Mesendoderm (in vitro differentiated cells): ENCODE measurements at regions not wholly inside any gene's neighbourhood (a gene's known extent, or its start where the extent isn't known, plus 50 kb on each side); places are given as distances from the start of the nearest gene placed in this dataset.

Experiments
- DNase-seq: peaks from one replicate; pipeline ENCODE4 v3.0.0; 2013
- H2AK5ac ChIP-seq: 2 replicates; pipeline ENCODE4 v1.6.1; 2013; ENCODE audit warnings: low read length, inconsistent platforms
- H2BK120ac ChIP-seq: 2 replicates; pipeline ENCODE4 v1.6.1; 2013; ENCODE audit warnings: low read depth, mild to moderate bottlenecking, low read length, moderate library complexity, mixed read lengths
- H2BK15ac ChIP-seq: replicated peaks from 2 replicates; pipeline ENCODE4 v1.6.1; 2013; ENCODE audit warnings: low read depth, mild to moderate bottlenecking, moderate library complexity
- H2BK5ac ChIP-seq: 2 replicates; pipeline ENCODE4 v1.6.1; 2013; ENCODE audit warnings: low read length, inconsistent platforms
- H3K18ac ChIP-seq: 2 replicates; pipeline ENCODE4 v1.6.1; 2013; ENCODE audit warnings: mild to moderate bottlenecking, low read length, mixed read lengths
- H3K23ac ChIP-seq: one replicate; pipeline ENCODE4 v1.6.1; 2013; ENCODE audit warnings: low read length
- H3K27ac ChIP-seq: 2 replicates; pipeline ENCODE4 v1.5.1; 2013; ENCODE audit warnings: low read depth, mild to moderate bottlenecking, inconsistent platforms, low read length, moderate library complexity
- H3K27me3 ChIP-seq: 2 replicates; pipeline ENCODE4 v1.6.1; 2013; ENCODE audit warnings: low read length, control low read depth, mild to moderate bottlenecking, inconsistent platforms; ENCODE audit not compliant: insufficient read depth, poor library complexity
- H3K36me3 ChIP-seq: 2 replicates; pipeline ENCODE4 v1.6.1; 2013; ENCODE audit warnings: low read length, inconsistent platforms; ENCODE audit not compliant: control insufficient read depth, insufficient read depth
- H3K4ac ChIP-seq: one replicate; pipeline ENCODE4 v1.6.1; 2013; ENCODE audit warnings: low read depth, mild to moderate bottlenecking, low read length, moderate library complexity
- H3K4me1 ChIP-seq: 2 replicates; pipeline ENCODE4 v1.6.1; 2013; ENCODE audit warnings: low read depth, low read length, inconsistent platforms; ENCODE audit not compliant: control insufficient read depth
- H3K4me2 ChIP-seq: 2 replicates; pipeline ENCODE4 v1.6.1; 2013; ENCODE audit warnings: low read length
- H3K4me3 ChIP-seq: 2 replicates; pipeline ENCODE4 v1.5.1; 2013; ENCODE audit warnings: mild to moderate bottlenecking, low read length
- H3K56ac ChIP-seq: one replicate; pipeline ENCODE4 v1.6.1; 2013; ENCODE audit warnings: low read length
- H3K79me1 ChIP-seq: 2 replicates; pipeline ENCODE4 v1.6.1; 2013; ENCODE audit warnings: low read length, inconsistent platforms
- H3K79me2 ChIP-seq: 2 replicates; pipeline ENCODE4 v1.6.1; 2013; ENCODE audit warnings: mild to moderate bottlenecking, low read length; ENCODE audit not compliant: control insufficient read depth, insufficient read depth
- H3K9ac ChIP-seq: 2 replicates; pipeline ENCODE4 v1.6.1; 2013; ENCODE audit warnings: low read length, inconsistent platforms
- H4K5ac ChIP-seq: one replicate; pipeline ENCODE4 v1.6.1; 2013; ENCODE audit warnings: low read length
- H4K8ac ChIP-seq: one replicate; pipeline ENCODE4 v1.6.1; 2013; ENCODE audit warnings: low read depth, mild to moderate bottlenecking, control low read depth, low read length, moderate library complexity
- WGBS: extraction: QIAGEN DNeasy Blood & Tissue Kit; methylation state at CpG from one replicate; pipeline ENCODE4 v1.1.7; 2013; ENCODE audit warnings: low lambda C conversion rate, missing lambda C conversion rate; ENCODE audit not compliant: insufficient coverage; ENCODE audit errors: extremely low coverage; 5-methylcytosine and 5-hydroxymethylcytosine counted together

DNA sequence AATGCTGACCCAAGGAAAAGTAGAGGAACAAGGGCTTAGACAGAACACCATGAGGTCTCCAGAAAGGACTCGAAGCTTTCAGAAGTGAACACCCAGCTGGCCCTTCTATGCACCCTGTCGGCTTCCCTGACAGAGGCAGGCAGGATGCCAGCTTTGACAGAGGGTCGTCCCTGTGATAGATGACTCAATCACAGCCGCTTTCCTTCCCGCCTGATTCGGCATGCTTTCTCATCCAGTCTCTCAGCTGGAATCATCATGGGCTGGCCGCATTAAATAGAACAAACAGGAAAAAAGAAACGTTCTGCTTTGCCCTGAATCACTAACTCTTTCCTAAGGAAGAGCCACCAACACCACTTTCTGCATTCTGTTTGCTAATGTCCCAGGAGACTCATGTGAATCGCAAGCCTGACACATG lies 140.3 kb upstream of the RAB12 start:
- WGBS, result no CpG with 5 or more reads among the region's 9 CpGs
- Histone ChIP-seq H3K79me2 (no peaks in the 10 kb centered on the region), H4K5ac (no peak overlapping the region), H3K27ac (no peak overlapping the region), H2BK120ac (no peak overlapping the region), H3K27me3 (no peaks in the 10 kb centered on the region), H3K4me2 (no peak overlapping the region), H4K8ac (no peak overlapping the region), H3K56ac (no peak overlapping the region), H3K36me3 (no peaks in the 10 kb centered on the region), H2BK15ac (no peak overlapping the region), H3K4me3 (no peak overlapping the region), H3K23ac (no peak overlapping the region), H2AK5ac (no peak overlapping the region), H3K9ac (no peak overlapping the region), H3K18ac (no peak overlapping the region), H2BK5ac (no peak overlapping the region), H3K4ac (no peak overlapping the region), H3K79me1 (no peaks in the 10 kb centered on the region), H3K4me1 (no peaks in the 10 kb centered on the region)
- no peak for DNase-seq

DNA sequence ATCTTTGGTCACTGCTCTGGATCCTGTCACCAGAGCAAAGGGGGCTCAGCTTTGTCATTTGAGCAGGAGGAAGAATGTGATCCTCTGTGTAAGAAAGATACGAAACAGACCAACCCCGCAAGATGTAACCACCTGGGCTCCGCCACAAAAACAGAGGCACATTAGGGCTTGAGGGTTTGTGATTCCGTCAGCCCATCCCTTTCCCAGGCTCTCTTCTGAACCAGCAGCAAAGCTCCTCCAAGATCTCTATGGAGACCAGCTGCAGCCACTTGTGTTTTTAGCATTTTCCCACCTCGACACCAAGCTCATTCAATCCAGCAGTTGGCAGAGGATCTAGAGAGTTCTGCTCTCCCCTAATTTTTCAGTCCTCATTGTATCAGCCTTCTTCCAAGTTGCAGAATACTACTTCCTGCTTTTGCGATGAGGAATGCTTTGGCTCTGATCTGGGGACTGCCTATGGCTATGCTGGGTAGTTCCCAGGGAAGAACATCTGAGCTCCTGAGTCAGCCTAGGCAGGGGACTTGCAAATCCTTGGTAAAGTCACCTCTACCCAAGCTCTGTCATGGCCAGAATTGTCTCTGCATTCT lies 139.6 kb upstream of the RAB12 start:
- no peak overlapping the region for H2BK120ac ChIP-seq
- H3K36me3 ChIP-seq, result no peaks in the 10 kb centered on the region
- H2BK5ac ChIP-seq, result no peak overlapping the region
- peak; percentile 26 for DNase-seq
- H3K4me3 ChIP-seq, result no peak overlapping the region
- no peaks in the 10 kb centered on the region for H3K4me1 ChIP-seq
- no peaks in the 10 kb centered on the region for H3K79me2 ChIP-seq
- peak overlapping the region; percentile 89 for H3K23ac ChIP-seq
- H3K56ac ChIP-seq, result no peak overlapping the region
- no peak overlapping the region for H4K8ac ChIP-seq
- WGBS, result no CpG with 5 or more reads among the region's 6 CpGs
- no peaks in the 10 kb centered on the region for H3K27me3 ChIP-seq
- no peak overlapping the region for H3K27ac ChIP-seq
- no peak overlapping the region for H4K5ac ChIP-seq
- H3K18ac ChIP-seq, result no peak overlapping the region
- no peak overlapping the region for H3K9ac ChIP-seq
- H3K79me1 ChIP-seq, result no peaks in the 10 kb centered on the region
- no peak overlapping the region for H3K4ac ChIP-seq
- no peak overlapping the region for H2BK15ac ChIP-seq
- H2AK5ac ChIP-seq, result no peak overlapping the region
- H3K4me2 ChIP-seq, result no peak overlapping the region

- H3K4me1 ChIP-seq, result no peaks in the 10 kb centered on the region
- H3K4ac ChIP-seq, result no peak overlapping the region
- H3K27ac ChIP-seq, result no peak overlapping the region
- no peaks in the 10 kb centered on the region for H3K36me3 ChIP-seq
- no peak overlapping the region for H4K5ac ChIP-seq
- no CpG with 5 or more reads among the region's 6 CpGs for WGBS
- no peaks in the 10 kb centered on the region for H3K79me1 ChIP-seq
- H3K23ac ChIP-seq, result no peak overlapping the region
- no peak overlapping the region for H3K4me3 ChIP-seq
- no peak overlapping the region for H2BK5ac ChIP-seq
- H3K18ac ChIP-seq, result no peak overlapping the region
- no peaks in the 10 kb centered on the region for H3K27me3 ChIP-seq
- no peak overlapping the region for H2BK120ac ChIP-seq
- no peak overlapping the region for H4K8ac ChIP-seq
- H2BK15ac ChIP-seq, result no peak overlapping the region
- no peak overlapping the region for H3K4me2 ChIP-seq
- no peak overlapping the region for H3K9ac ChIP-seq
- H2AK5ac ChIP-seq, result no peak overlapping the region
- no peak overlapping the region for H3K56ac ChIP-seq
- no peak for DNase-seq
- no peaks in the 10 kb centered on the region for H3K79me2 ChIP-seq
Measured at GRCh38 chr18:8471372-8471771, 137.9 kb upstream of the RAB12 start.

DNA sequence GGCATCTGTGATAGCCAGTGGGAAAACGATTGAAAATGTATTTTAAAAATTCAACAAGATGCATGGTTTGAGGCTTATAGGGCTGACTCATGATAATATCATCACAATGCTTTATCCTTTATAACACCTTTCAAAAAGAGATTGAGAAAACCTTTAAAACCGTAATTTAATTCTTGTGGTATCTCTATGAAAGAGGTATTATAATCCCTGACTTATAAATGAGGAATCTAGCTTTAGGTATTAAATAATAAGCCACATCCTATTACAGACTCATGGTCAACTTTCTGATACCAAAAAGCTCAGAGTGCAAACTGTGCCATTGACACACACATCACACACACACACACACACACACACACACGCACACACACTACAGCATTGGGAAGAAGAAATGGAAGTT lies 134.6 kb upstream of the RAB12 start:
- no peaks in the 10 kb centered on the region for H3K36me3 ChIP-seq
- H3K4me3 ChIP-seq, result no peak overlapping the region
- H4K8ac ChIP-seq, result no peak overlapping the region
- no CpG with 5 or more reads among the region's 3 CpGs for WGBS
- H3K23ac ChIP-seq, result no peak overlapping the region
- H3K9ac ChIP-seq, result no peak overlapping the region
- no peaks in the 10 kb centered on the region for H3K27me3 ChIP-seq
- H3K4me1 ChIP-seq, result no peaks in the 10 kb centered on the region
- no peaks in the 10 kb centered on the region for H3K79me2 ChIP-seq
- H3K79me1 ChIP-seq, result no peaks in the 10 kb centered on the region
- no peak overlapping the region for H3K4me2 ChIP-seq
- H3K4ac ChIP-seq, result no peak overlapping the region
- no peak overlapping the region for H3K18ac ChIP-seq
- H3K56ac ChIP-seq, result no peak overlapping the region
- H4K5ac ChIP-seq, result no peak overlapping the region
- no peak overlapping the region for H2BK120ac ChIP-seq
- H2BK15ac ChIP-seq, result no peak overlapping the region
- no peak overlapping the region for H2BK5ac ChIP-seq
- no peak for DNase-seq
- H2AK5ac ChIP-seq, result no peak overlapping the region
- H3K27ac ChIP-seq, result no peak overlapping the region

GRCh38 chr18:8477615-8478014 lies 131.6 kb upstream of the RAB12 start:
- H4K8ac ChIP-seq, result no peak overlapping the region
- H4K5ac ChIP-seq, result no peak overlapping the region
- DNase-seq, result no peak
- no peak overlapping the region for H3K4me3 ChIP-seq
- no CpG with 5 or more reads among the region's 5 CpGs for WGBS
- H3K79me1 ChIP-seq, result no peaks in the 10 kb centered on the region
- H3K56ac ChIP-seq, result no peak overlapping the region
- H3K4me1 ChIP-seq, result no peaks in the 10 kb centered on the region
- H3K79me2 ChIP-seq, result no peaks in the 10 kb centered on the region
- no peak overlapping the region for H3K4ac ChIP-seq
- no peak overlapping the region for H2BK5ac ChIP-seq
- H3K27ac ChIP-seq, result no peak overlapping the region
- H3K27me3 ChIP-seq, result no peaks in the 10 kb centered on the region
- no peak overlapping the region for H3K18ac ChIP-seq
- no peak overlapping the region for H3K4me2 ChIP-seq
- no peaks in the 10 kb centered on the region for H3K36me3 ChIP-seq
- no peak overlapping the region for H2BK120ac ChIP-seq
- H2BK15ac ChIP-seq, result no peak overlapping the region
- no peak overlapping the region for H3K23ac ChIP-seq
- no peak overlapping the region for H2AK5ac ChIP-seq
- no peak overlapping the region for H3K9ac ChIP-seq
